Hepatocyte (in vitro differentiated cells): ENCODE measurements at regions not wholly inside any gene's neighbourhood (a gene's known extent, or its start where the extent isn't known, plus 50 kb on each side); places are given as distances from the start of the nearest gene placed in this dataset.

Experiments used
- CTCF ChIP-seq: fragments of 200-600 bp; sonication (generic); IDR thresholded peaks from 2 replicates; pipeline ENCODE4 v1.5.1; 2016; ENCODE audit warnings: antibody characterized with exemption, mild to moderate bottlenecking; ENCODE audit not compliant: poor library complexity
- EZH2 ChIP-seq: fragments of 200-600 bp; sonication (generic); IDR thresholded peaks from 2 replicates; pipeline ENCODE4 v1.6.1; 2016; ENCODE audit warnings: antibody characterized with exemption, mild to moderate bottlenecking, borderline replicate concordance

- TF ChIP-seq CTCF (no peak), EZH2 (no peak)
Measured at GRCh38 chr2:117321816-117322215, 492.7 kb upstream of the DDX18 start.
